Loucy (cell line): ENCODE measurements at regions not wholly inside any gene's neighbourhood (a gene's known extent, or its start where the extent isn't known, plus 50 kb on each side); places are given as distances from the start of the nearest gene placed in this dataset.

ENCODE experiments used
- H2AFZ ChIP-seq: fragments of 200-600 bp; sonication (generic); 2 replicates; pipeline ENCODE4 v1.6.0; 2016; ENCODE audit warnings: antibody characterized with exemption, mild to moderate bottlenecking, low read length, moderate library complexity
- H3F3A ChIP-seq: fragments of 200-600 bp; 2 replicates; pipeline ENCODE4 v1.6.0; 2016; ENCODE audit warnings: antibody characterized with exemption, low read depth, mild to moderate bottlenecking
- H3K27me3 ChIP-seq: fragments of 200-600 bp; sonication (generic); 2 replicates; pipeline ENCODE4 v1.6.1; 2014; ENCODE audit warnings: low read length, mild to moderate bottlenecking; ENCODE audit not compliant: insufficient read depth, poor library complexity, severe bottlenecking
- H3K36me3 ChIP-seq: fragments of 200-600 bp; sonication (generic); 2 replicates; pipeline ENCODE4 v1.6.1; 2016; ENCODE audit warnings: low read length; ENCODE audit not compliant: insufficient read depth
- H3K4me1 ChIP-seq: fragments of 200-600 bp; sonication (generic); 2 replicates; pipeline ENCODE4 v1.5.1; 2014; ENCODE audit warnings: low read length, mild to moderate bottlenecking; ENCODE audit not compliant: insufficient read depth, poor library complexity, severe bottlenecking
- H3K4me2 ChIP-seq: fragments of 200-600 bp; sonication (generic); 2 replicates; pipeline ENCODE4 v1.6.0; 2014; ENCODE audit warnings: antibody characterized with exemption, low read length, low read depth, mild to moderate bottlenecking; ENCODE audit not compliant: poor library complexity, severe bottlenecking
- H3K4me3 ChIP-seq: fragments of 200-600 bp; sonication (generic); 2 replicates; pipeline ENCODE4 v1.5.1; 2014; ENCODE audit warnings: low read length, mild to moderate bottlenecking, mixed read lengths; ENCODE audit not compliant: poor library complexity, severe bottlenecking
- H3K79me2 ChIP-seq: fragments of 200-600 bp; sonication (generic); 2 replicates; pipeline ENCODE4 v1.6.1; 2014; ENCODE audit warnings: low read length; ENCODE audit not compliant: insufficient read depth
- H3K9ac ChIP-seq: fragments of 200-600 bp; sonication (generic); 2 replicates; pipeline ENCODE4 v1.6.0; 2014; ENCODE audit warnings: mild to moderate bottlenecking, low read depth, low read length, moderate library complexity; ENCODE audit not compliant: poor library complexity, severe bottlenecking
- H3K9me2 ChIP-seq: fragments of 200-600 bp; sonication (generic); replicated peaks from 2 replicates; pipeline ENCODE4 v1.6.1; 2016; ENCODE audit warnings: low read depth, low read length, mixed read lengths
- H3K9me3 ChIP-seq: fragments of 200-600 bp; sonication (generic); 2 replicates; pipeline ENCODE4 v1.6.1; 2014; ENCODE audit warnings: mild to moderate bottlenecking, antibody characterized with exemption, low read length, low read depth; ENCODE audit not compliant: insufficient read depth
- H4K20me1 ChIP-seq: fragments of 200-600 bp; sonication (generic); 2 replicates; pipeline ENCODE4 v1.6.0; 2014; ENCODE audit warnings: antibody characterized with exemption, low read length, mild to moderate bottlenecking; ENCODE audit not compliant: insufficient read depth, poor library complexity, severe bottlenecking
- CTCF ChIP-seq: fragments of 200-600 bp; sonication (generic); conservative IDR thresholded peaks from 2 replicates; pipeline ENCODE4 v1.5.1; 2014; ENCODE audit warnings: mild to moderate bottlenecking, antibody characterized with exemption, low read length
- EZH2phosphoT487 ChIP-seq: fragments of 200-600 bp; IDR thresholded peaks from 2 replicates; pipeline ENCODE4 v1.6.1; 2018; ENCODE audit warnings: antibody characterized with exemption, mild to moderate bottlenecking, moderate library complexity, borderline replicate concordance

- Histone ChIP-seq H4K20me1 (no peaks in the 10 kb centered on the region), H3K4me2 (no peak overlapping the region)
Measured at GRCh38 chr18:41323044-41323443, 632.0 kb upstream of the PIK3C3 start.

GRCh38 chr18:41320100-41320499, 634.9 kb upstream of the PIK3C3 start:
- H3K4me3 ChIP-seq, result no peak overlapping the region
- H3K4me1 ChIP-seq, result no peaks in the 10 kb centered on the region
- H3K9ac ChIP-seq, result no peak overlapping the region
- no peaks in the 10 kb centered on the region for H4K20me1 ChIP-seq
- H3K4me2 ChIP-seq, result no peak overlapping the region
- H3K27me3 ChIP-seq, result no peaks in the 10 kb centered on the region
- TF ChIP-seq CTCF (no peak), EZH2phosphoT487 (no peak)
- H2AFZ ChIP-seq, result no peak overlapping the region
- no peaks in the 10 kb centered on the region for H3F3A ChIP-seq
- H3K36me3 ChIP-seq, result no peaks in the 10 kb centered on the region
- no peaks in the 10 kb centered on the region for H3K9me3 ChIP-seq
- H3K79me2 ChIP-seq, result no peaks in the 10 kb centered on the region
- H3K9me2 ChIP-seq, result no peaks in the 10 kb centered on the region

More at GRCh38 chr18:41323044-41323443, 632.0 kb upstream of the PIK3C3 start:
- no peaks in the 10 kb centered on the region for H3K4me1 ChIP-seq
- no peaks in the 10 kb centered on the region for H3K9me2 ChIP-seq
- no peaks in the 10 kb centered on the region for H3K9me3 ChIP-seq
- H2AFZ ChIP-seq, result no peak overlapping the region
- H3K9ac ChIP-seq, result no peak overlapping the region
- H3K79me2 ChIP-seq, result no peaks in the 10 kb centered on the region
- TF ChIP-seq EZH2phosphoT487 (no peak), CTCF (no peak)
- H3K4me3 ChIP-seq, result no peak overlapping the region
- no peaks in the 10 kb centered on the region for H3F3A ChIP-seq
- no peaks in the 10 kb centered on the region for H3K27me3 ChIP-seq
- H3K36me3 ChIP-seq, result no peaks in the 10 kb centered on the region

GRCh38 chr18:41315134-41315533, 639.9 kb upstream of the PIK3C3 start:
- H3K4me2 ChIP-seq, result no peak overlapping the region
- no peak overlapping the region for H3K9ac ChIP-seq
- no peaks in the 10 kb centered on the region for H3F3A ChIP-seq
- no peaks in the 10 kb centered on the region for H3K4me1 ChIP-seq
- no peaks in the 10 kb centered on the region for H3K79me2 ChIP-seq
- no peaks in the 10 kb centered on the region for H3K36me3 ChIP-seq
- H3K9me2 ChIP-seq, result no peaks in the 10 kb centered on the region
- H3K27me3 ChIP-seq, result no peaks in the 10 kb centered on the region
- no peak overlapping the region for H2AFZ ChIP-seq
- no peaks in the 10 kb centered on the region for H4K20me1 ChIP-seq
- no peak overlapping the region for H3K4me3 ChIP-seq
- no peaks in the 10 kb centered on the region for H3K9me3 ChIP-seq
- no peak for TF ChIP-seq EZH2phosphoT487
- no peak for TF ChIP-seq CTCF
